HepG2 (cell line): ENCODE measurements at regions not wholly inside any gene's neighbourhood (a gene's known extent, or its start where the extent isn't known, plus 50 kb on each side); places are given as distances from the start of the nearest gene placed in this dataset.

ENCODE experiments used
- GFI1 ChIP-seq: sonication (generic); formaldehyde crosslinking; IDR thresholded peaks from 2 replicates; pipeline ENCODE4 v1.5.0; 2020; ENCODE audit warnings: missing genetic modification reagents, mild to moderate bottlenecking, borderline replicate concordance
- IRF2 ChIP-seq: IDR thresholded peaks from 2 replicates; pipeline ENCODE4 v1.6.1; 2018; ENCODE audit warnings: missing genetic modification reagents, missing compliant biosample characterization
- JUND ChIP-seq: sonication (generic); formaldehyde crosslinking; IDR thresholded peaks from 2 replicates; pipeline ENCODE4 v1.8.0; 2022; ENCODE audit warnings: mild to moderate bottlenecking, missing genetic modification reagents
- LCORL ChIP-seq, 2 experiments: fragments of 450-650 bp in 1 of 2; sonication (generic) in 1 of 2; formaldehyde crosslinking in 1 of 2; IDR thresholded peaks; 2 replicates each; pipeline versions ENCODE4 v1.5.0 to v1.6.1; 2017 to 2020; ENCODE audit warnings: antibody characterized with exemption in 1 of 2, missing genetic modification reagents in 1 of 2
- MAZ ChIP-seq, 2 experiments: sonication (generic) in 1 of 2; formaldehyde crosslinking in 1 of 2; IDR thresholded peaks; 2 replicates each; pipeline versions ENCODE4 v1.5.0 to v1.6.1; 2012 to 2020; ENCODE audit warnings: low read depth in 2 of 2, mild to moderate bottlenecking in 2 of 2, borderline replicate concordance in 1 of 2, improper control_type of control experiment in 1 of 2, low read length in 1 of 2, missing genetic modification reagents in 1 of 2, moderate library complexity in 1 of 2
- NR3C1 ChIP-seq: sonication (generic); formaldehyde crosslinking; IDR thresholded peaks from 2 replicates; pipeline ENCODE4 v1.4.0; 2020; ENCODE audit warnings: missing genetic modification reagents
- PHF21A ChIP-seq: sonication (generic); formaldehyde crosslinking; IDR thresholded peaks from 2 replicates; pipeline ENCODE4 v1.5.0; 2020; ENCODE audit warnings: mild to moderate bottlenecking, missing genetic modification reagents
- PRDM10 ChIP-seq: sonication (generic); formaldehyde crosslinking; IDR thresholded peaks from 2 replicates; pipeline ENCODE4 v1.4.0; 2020; ENCODE audit warnings: low read depth, missing genetic modification reagents
- PRPF4 ChIP-seq: fragments of 200-400 bp; formaldehyde crosslinking; IDR thresholded peaks from 2 replicates; pipeline ENCODE4 v1.6.1; 2016; ENCODE audit warnings: low read length, low read depth; ENCODE audit not compliant: poor library complexity, severe bottlenecking
- SATB2 ChIP-seq: sonication (generic); formaldehyde crosslinking; IDR thresholded peaks from 2 replicates; pipeline ENCODE4 v1.5.0; 2020; ENCODE audit warnings: missing genetic modification reagents
- SP4 ChIP-seq: sonication (generic); formaldehyde crosslinking; IDR thresholded peaks from 2 replicates; pipeline ENCODE4 v1.8.1; 2023; ENCODE audit warnings: mild to moderate bottlenecking, missing genetic modification reagents
- SRSF9 ChIP-seq: fragments of 200-400 bp; formaldehyde crosslinking; IDR thresholded peaks from 2 replicates; pipeline ENCODE4 v1.6.1; 2018; ENCODE audit warnings: borderline replicate concordance, mild to moderate bottlenecking, low read depth, low read length; ENCODE audit not compliant: insufficient read depth, poor library complexity, severe bottlenecking
- TAF1 ChIP-seq: sonication (generic); formaldehyde crosslinking; IDR thresholded peaks from 2 replicates; pipeline ENCODE4 v1.4.0; 2020; ENCODE audit warnings: missing genetic modification reagents
- TEAD2 ChIP-seq: sonication (generic); formaldehyde crosslinking; IDR thresholded peaks from 2 replicates; pipeline ENCODE4 v1.9.0; 2021; ENCODE audit warnings: missing genetic modification reagents
- ZNF3 ChIP-seq: IDR thresholded peaks from 2 replicates; pipeline ENCODE4 v1.7.0; 2017; ENCODE audit warnings: inconsistent platforms
- ZNF609 ChIP-seq: sonication (generic); formaldehyde crosslinking; IDR thresholded peaks from 2 replicates; pipeline ENCODE4 v1.4.0; 2020; ENCODE audit warnings: mild to moderate bottlenecking, missing genetic modification reagents, borderline replicate concordance
- ZNF800 ChIP-seq: sonication (generic); formaldehyde crosslinking; IDR thresholded peaks from 2 replicates; pipeline ENCODE4 v1.4.0; 2020; ENCODE audit warnings: missing genetic modification reagents

GRCh38 chr7:7118822-7119221 lies 63.5 kb upstream of the C1GALT1 start (continued):
- TF ChIP-seq PRDM10 (CRISPR knock-in tag) (no peak), PRPF4 (no peak), ZNF3 (CRISPR knock-in tag) (no peak), IRF2 (CRISPR knock-in tag) (peak; percentile 45; the same call in 1 of the 2 replicates), LCORL (IDR thresholded peaks at IDR 0.05) (no peak), LCORL (CRISPR knock-in tag; IDR thresholded peaks at IDR 0.05) (no peak), GFI1 (CRISPR knock-in tag) (peak; percentile 99), TEAD2 (no peak), ZNF800 (CRISPR knock-in tag) (no peak), MAZ (IDR thresholded peaks at IDR 0.05; ENCODE audit: borderline replicate concordance, low read depth, low read length) (no peak), MAZ (CRISPR knock-in tag; IDR thresholded peaks at IDR 0.05; ENCODE audit: low read depth) (no peak), ZNF609 (CRISPR knock-in tag) (peak; percentile 93), JUND (CRISPR knock-in tag) (no peak), NR3C1 (no peak), PHF21A (CRISPR knock-in tag) (no peak; the same call in 1 of the 2 replicates), SRSF9 (no peak), SP4 (CRISPR knock-in tag) (no peak), SATB2 (CRISPR knock-in tag) (no peak), TAF1 (no peak)
